Renal cortex interstitium (tissue), 11 donors: ENCODE measurements at regions not wholly inside any gene's neighbourhood (a gene's known extent, or its start where the extent isn't known, plus 50 kb on each side); places are given as distances from the start of the nearest gene placed in this dataset.

ENCODE experiments used
- DNase-seq, 11 donors: peaks; one replicate each; pipeline ENCODE4 v3.0.0-alpha.2; 2013; ENCODE audit warnings: low read depth in 9 of 11, low spot score in 4 of 11; ENCODE audit errors: extremely low read depth in 1 of 11

DNA sequence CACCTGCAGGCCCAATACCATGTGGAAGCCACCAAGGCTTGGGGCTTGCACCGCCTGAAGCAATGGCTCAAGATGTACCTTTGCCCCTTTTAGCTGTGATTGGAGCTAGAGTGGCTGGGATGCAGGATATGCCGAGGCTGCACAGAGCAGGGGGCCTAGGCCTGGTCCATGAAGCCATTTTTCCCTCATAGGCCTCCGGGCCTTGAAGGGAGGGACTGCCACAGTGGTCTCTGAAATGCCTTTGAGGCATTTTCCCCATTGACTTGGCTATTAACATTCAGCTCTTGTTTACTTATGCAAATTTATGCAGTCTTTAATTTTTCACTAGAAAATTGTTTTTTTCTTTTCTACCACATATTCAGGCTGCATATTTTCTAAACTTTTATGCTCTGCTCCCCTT, 203.2 kb upstream of the HHIP start:
- DNase-seq, result no peak

DNA sequence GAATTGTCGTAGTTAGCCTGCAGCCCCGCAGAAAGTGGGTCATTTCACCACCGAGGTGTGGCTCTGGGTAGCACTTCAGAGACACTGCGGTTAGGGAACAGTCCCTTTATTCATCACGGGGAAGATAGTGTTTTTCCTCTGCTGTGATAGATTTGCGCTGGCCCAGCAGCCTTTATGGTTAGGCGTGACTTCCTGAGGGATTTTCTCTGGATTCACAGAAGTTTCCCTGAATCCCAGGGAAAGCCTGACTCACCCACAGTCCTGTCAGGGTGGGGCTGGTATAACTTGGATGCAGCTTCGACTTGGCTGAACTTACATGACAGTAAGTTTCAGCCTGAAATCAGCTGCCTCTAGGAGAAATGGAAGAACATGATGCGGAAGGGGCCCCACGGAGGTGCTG, 196.3 kb upstream of the HHIP start:
- DNase-seq, result no peak

DNA sequence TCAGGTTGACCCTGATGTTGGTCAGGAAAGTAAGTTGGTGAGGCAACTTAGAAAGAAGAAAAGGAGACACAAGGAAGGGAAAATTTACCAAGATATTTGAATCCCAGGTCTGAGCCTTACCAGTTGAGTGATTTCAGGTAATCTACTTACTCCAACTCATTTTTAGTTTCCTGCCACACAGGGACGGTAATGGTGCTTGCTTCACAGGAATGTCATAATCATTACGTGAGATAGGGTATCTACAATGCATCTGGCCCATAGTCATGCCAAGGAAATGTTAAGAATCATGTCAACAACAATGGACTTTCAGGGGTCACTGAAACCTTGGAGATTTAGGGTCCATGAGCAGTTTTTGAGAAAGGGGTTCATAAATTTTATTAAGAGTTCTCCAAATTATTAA, 195.4 kb upstream of the HHIP start:
- peak in 2 of 11 donors; percentile 2 to 8 for DNase-seq

DNA sequence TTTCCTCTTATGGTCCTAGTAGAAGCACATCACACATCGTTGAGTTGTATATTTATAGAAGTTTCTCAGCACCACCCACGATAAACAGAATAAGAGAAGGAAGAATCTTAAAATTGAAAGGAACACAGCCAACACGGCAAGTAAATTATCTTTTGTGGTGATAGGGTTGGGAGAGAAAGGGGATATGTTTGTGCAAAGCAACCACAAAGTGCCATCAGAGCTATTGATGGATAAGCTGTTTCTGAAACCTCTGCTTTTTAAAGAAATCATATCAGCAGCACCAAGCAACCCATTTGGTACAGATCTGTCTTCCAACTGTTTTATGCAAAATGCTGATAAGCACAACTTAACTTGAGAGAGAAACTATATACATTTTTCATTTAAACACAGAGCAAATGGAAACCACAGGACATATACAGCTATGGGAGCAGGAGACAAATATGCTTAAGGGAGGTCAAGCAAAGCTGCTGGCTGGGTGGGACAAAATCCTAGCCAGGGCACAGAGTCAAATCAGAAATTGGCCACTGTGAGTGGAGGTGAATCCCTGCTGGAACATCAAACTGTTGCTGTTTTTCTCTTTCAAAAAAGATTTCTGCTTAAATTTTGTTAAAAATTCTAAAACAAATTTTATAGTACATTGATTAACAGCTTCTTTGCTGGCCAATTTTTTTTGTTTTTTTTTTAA, 194.0 kb upstream of the HHIP start:
- DNase-seq, result no peak

DNA sequence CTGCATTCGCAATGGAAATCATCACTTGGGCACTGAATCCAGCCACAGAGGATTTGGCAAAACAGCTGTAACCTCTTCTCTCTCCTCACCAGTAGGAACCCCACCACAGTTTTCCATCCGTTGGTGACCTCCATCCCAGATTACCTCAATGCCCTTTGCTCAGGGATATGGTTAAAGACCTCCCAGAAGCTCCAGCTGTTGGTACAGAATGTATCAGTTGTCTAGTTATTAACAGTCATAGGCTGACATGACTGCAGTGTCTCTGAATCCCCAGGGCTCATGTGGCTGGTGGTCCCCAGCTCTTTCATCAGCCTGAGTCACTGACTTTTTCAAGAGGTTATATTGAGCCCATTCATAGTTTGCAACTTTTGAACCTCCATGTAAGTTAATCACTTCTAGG, 189.8 kb upstream of the HHIP start:
- DNase-seq, result no peak

DNA sequence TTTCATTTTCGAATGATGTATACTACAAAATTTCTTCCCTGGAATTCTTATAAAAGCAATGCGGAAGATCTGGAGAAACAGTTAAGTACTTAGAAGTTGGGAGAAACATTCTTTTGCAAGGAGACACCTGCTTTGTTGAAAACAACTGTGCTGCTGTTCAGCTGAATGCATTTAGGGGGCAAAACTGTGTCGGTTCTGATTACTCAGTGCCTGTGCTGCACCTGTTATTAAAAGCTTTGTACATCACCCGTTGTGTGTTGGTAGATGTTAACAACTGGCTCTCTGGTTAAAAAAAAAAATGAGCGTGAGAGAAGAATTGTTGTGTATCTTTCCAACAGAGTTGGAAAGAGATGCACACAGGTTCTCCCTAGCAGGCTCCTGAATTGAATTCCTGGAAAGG, 184.1 kb upstream of the HHIP start:
- DNase-seq, result no peak

DNA sequence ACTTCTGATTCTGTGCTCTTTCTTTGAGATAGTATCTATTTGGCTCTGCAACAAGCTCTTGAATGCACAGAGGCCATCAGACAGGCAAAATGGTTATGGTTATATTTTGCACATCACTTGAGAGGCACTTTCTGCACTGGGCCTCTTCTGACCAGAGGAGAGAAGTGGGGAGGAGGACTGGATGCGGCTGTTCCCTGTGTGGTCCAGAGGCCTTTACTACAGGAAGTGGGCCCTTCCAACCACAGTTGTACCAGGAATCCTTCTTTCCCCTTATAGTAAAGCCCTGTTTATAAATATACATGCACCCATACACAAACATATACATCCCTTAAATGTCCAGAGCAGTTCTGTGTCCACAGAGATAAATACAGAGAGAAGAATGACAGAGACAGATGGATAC, 182.7 kb upstream of the HHIP start:
- DNase-seq, result no peak

DNA sequence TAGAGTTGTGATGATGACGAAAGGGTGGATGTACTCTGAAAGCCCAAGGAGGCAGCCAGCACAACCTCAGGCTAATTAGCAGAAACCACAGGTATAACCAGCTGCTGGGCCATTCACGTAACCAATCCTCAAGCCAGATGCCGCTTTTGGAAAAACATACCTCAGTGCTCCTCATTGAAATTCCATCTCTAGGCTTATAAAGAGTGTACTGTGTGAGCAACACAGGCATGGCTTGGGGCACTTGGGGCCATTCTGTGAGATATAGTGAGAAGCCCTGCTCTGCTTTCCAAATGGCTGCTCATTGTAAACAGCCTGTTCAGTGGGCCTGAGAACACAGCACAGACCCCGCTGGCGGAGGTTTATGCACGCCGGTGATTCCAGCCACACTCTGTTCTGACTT, 182.1 kb upstream of the HHIP start:
- no peak for DNase-seq

DNA sequence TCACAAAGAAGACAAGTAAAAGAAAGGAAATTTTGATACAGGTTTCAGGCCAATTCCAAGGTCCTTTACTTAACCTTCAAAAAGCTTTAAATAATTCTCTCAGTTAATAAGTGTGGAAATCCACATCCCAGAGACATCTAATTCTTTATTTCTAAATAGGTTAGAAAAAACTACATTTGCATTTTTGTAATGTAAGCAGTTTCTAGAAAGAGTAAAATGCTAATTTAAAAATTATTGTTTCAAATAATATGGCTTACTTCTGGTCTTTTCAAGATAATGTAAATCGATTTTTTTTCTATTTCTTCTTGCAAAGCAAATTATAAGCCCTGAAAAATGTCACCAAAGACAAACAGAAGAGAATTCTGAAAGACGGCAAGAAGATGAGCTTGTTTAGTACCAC, 180.4 kb upstream of the HHIP start:
- DNase-seq, result no peak

DNA sequence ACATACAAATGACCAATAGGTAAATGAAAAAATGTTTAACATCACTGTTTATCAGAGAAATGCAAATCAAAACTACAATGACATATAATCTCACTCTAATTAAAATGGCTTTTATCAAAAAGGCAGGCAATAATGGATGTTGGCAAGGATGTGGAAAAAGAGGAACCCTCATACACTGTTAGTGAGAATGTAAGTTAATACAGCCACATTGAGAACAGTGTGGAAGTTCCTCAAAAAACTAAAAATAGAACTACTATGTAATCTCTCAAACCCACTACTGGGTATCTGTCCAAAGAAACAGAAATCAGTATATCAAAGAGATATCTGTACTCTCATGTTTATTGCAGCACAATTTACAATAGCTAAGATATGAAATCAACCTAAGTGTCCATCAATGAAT, 165.9 kb upstream of the HHIP start:
- no peak for DNase-seq

DNA sequence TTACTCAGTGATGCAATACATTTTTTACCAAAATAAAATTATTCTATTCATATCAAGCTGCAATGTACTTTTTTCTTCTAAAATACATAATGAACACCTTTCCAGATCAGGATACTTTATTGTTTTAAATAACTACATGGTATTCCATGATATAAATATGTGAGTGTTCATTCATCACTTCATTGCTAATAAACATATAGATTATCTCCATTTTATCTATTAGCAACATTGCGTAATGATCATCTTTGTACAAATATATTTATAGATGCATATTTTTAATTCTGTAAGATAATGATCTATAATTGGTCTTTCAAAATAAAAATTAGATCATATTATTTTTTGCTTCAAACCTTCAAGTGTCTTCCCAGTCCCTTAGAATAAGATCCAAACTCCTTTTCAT, 156.1 kb upstream of the HHIP start:
- DNase-seq, result no peak

DNA sequence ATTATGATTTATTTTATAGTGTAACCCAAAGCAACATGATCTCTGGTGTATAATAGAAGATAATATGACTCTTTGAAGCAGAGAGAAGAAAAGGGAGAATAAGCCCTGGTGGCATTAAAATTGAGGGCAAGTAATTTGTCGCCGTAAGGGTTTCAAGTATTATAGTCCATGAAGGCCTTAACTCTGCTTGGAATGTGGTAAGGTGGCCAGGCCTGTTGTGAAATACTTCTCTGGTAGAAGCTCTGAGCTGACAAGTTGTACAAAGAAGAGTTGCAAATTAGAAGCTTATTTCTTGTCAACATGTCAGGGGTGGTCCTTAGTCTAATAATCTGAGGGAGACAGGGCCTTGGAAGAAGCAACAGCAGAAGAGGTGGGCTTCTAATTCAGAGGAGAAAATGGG, 151.7 kb upstream of the HHIP start:
- no peak for DNase-seq

DNA sequence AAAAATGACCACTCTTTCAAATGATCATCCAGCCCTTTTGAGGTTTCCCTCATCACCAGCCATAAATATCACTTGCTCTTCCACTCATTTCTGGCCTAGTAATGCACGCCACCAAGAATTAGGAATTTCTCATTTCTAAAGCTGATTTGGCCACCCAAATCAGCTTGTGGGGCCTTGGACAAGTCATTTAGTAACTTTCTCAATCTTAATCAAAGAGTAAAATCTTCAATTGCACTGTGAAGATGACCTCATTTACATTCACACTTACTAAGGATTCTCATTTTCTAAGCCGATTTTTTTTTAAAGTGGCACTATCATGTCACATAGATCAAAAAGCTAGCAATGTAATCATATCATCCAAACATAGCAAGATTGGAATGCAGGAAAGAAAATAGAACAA, 150.0 kb upstream of the HHIP start:
- DNase-seq, result no peak

DNA sequence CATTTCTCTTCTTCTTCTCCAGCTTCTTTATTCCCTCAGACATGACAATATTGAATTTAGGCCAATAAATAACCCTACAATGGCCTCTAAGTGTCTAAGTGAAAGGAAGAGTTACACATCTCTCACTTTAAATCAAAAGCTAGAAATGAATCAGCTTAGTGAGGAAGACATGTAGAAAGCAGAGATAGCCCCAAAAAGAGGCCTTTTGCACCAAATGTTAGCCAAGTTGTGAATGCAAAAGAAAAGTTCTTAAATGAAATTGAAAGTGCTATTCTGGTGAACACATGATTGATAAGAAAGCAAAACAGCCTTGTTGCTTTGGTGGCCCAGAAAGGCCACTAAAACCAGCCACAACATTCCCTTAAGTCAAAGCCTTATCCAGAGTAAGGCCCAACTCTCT, 146.2 kb upstream of the HHIP start:
- no peak for DNase-seq

DNA sequence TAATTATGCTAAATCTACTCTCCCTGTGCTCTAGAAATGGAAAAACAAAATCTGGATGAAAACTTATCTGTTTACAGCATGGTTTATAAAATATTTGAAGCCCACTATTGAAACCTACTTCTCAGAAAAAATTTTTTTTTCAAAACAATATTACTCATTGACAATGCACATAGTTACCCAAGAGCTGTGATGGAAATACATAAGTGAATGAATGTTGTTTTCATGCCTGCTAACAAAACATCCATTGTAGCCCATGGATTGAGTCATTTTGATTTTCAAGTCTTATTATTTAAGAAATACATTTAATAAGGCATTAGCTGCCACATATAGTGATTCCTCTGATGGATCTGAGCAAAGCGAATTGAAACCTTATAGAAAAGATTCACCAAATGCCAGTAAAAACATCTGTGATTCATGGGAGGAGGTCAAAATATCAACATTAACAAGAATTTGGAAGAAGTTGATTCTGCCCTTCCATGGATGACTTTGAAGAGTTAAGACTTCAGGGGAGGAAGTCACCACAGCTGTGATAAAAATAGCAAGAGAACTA, 144.7 kb upstream of the HHIP start:
- no peak for DNase-seq

DNA sequence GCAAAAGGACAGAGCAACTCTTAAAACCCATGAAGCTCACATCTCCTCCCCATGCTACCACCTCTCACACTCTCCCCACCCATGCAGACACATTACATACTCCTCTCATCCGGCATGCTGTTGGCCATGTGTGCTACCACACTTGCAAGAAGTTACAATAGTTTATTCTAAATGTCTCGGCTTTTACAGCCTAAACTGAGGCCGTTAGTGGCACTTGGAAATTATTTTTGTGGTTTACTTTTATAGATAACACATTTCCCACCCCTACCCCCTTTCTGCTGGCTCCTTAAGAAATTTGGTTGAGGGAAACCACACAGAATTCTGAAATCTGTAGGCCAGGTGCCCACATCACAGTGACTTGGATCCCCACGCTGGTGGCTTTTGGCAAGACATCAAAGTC, 141.1 kb upstream of the HHIP start:
- DNase-seq, result no peak

DNA sequence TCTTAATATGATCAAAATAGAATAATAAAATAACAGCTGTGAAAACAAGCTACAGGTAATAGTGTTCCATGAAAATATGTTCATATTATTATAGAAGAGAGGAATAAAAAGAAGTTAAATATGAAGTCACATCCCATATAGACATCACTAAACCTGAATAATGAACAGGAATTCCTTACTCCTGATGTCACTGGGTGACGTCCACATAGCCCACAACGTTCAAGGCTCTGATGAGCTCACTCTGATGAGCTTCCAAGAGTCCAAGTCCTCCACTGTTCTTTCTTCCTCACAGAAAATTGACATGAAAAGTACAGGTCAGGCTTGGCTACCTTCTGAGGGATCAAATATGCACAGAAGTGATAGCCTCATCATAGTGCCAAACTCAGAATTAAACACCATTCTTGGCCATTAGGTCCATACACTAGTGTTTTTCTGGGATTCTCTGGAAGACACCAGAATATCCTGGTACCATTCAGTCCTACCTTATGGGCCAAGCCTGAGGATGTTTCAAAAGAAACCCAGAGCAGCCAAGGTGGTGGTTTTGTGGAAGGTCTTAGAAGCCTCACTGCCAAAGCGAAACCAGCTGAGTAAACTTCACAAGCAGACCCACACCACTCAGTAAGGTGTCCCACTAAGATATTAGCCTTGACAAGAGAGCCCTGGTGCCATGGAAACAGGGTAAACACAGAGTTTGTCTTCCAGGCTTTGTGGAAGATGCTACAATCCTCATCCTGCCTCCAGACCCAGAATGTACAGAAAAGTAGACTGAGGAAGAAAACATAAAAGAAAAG, 138.4 kb upstream of the HHIP start:
- no peak for DNase-seq

DNA sequence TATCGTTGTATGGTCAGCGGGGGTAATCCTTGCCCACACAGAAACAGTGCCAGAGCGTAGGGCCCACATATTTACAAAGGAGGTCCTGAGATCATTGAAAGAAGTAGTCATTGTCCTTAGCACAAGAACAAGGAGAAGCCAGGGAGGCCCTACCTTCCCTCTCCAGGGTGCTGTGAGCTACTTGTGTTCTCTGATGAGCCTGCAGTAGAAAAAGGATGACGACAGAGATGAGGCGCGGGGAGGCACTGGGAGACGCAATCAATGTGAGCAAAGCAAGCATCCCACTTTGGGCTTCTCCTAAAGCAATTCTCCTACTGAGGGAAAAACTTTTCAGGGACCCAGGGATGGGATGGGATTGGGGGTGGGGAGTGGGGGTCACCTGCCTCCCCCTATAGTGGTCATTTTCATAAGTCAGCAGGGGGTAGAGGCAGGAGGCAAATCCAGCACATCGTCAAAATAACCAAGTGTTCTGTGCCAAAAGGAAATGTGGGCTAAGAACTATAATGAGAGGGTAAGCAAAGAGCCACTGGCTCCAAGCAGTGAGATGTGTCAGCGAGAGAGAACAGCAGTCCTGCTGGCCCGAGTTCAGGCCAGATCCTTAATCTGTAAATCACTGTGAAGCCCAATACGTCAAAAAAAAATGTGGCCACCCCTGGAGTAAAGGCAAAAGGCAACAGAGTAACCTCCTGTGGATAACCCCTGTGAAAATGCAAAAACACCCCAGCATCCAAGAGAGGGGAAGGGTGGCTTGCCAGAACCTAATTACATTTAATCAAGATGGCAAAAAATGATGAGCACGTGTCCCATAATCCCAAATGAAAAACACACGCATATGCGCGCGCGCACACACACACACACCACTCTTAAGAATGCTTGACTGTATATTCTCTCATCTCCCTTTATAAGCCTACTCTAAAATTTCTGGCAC, 136.6 kb upstream of the HHIP start:
- DNase-seq, result peak in 9 of 11 donors; percentile 23 to 47 (median 29)

DNA sequence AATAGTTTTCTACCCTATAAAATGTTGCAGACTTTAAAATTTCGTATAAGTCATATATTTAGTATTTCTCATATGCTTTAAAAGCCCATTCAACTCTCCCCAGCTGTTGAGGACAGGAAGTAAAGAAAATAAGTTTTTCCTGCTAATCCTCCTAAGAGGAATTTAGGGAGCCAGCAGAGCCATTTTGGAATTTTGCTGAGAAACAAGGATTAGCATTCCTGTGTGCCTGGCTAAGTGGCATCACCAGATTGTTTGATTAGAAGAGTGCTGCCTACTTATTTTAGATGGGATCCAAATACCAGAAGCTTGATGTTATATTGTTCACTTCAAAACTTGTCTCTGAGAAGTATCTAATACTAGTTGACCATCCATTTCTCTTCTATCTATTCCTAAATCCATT, 131.2 kb upstream of the HHIP start:
- no peak for DNase-seq
